A673 (cell line): ENCODE measurements at regions not wholly inside any gene's neighbourhood (a gene's known extent, or its start where the extent isn't known, plus 50 kb on each side); places are given as distances from the start of the nearest gene placed in this dataset.

Source experiments
- EZH2 ChIP-seq: fragments of 200-600 bp; sonication (generic); IDR thresholded peaks from 2 replicates; pipeline ENCODE4 v1.6.1; 2017; ENCODE audit warnings: borderline replicate concordance, low read depth, mild to moderate bottlenecking, mixed read lengths, antibody characterized with exemption, low read length; ENCODE audit not compliant: poor library complexity, severe bottlenecking
- TF ChIP-seq, protein P1 (sequence below): fragments of 300-800, 200-600 bp; sonication (generic); conservative IDR thresholded peaks from 2 replicates; pipeline ENCODE4 v1.5.1; 2017; ENCODE audit warnings: low read depth, mild to moderate bottlenecking, antibody characterized with exemption, low read length, moderate library complexity, mixed read lengths

DNA sequence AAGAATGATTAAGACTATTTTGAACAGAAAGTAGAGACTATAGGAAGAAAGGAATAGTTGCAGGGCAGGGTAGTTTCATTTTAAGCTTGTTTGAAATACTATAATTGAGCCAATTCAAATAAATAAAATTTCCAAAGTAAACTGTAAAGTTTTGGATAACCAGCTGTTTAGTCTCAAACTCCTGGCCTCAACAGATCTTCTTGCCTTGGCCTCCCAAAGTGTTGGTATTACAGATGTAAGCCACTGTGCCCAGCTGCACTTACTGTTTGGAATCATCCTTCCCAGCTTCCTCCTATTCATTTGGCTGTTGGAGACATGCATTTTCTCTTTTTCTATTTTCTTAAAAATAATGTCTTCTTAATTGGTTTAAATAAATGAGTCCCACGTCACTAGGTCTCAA is 231.0 kb downstream of the NNT start:
- TF ChIP-seq, protein P1, sequence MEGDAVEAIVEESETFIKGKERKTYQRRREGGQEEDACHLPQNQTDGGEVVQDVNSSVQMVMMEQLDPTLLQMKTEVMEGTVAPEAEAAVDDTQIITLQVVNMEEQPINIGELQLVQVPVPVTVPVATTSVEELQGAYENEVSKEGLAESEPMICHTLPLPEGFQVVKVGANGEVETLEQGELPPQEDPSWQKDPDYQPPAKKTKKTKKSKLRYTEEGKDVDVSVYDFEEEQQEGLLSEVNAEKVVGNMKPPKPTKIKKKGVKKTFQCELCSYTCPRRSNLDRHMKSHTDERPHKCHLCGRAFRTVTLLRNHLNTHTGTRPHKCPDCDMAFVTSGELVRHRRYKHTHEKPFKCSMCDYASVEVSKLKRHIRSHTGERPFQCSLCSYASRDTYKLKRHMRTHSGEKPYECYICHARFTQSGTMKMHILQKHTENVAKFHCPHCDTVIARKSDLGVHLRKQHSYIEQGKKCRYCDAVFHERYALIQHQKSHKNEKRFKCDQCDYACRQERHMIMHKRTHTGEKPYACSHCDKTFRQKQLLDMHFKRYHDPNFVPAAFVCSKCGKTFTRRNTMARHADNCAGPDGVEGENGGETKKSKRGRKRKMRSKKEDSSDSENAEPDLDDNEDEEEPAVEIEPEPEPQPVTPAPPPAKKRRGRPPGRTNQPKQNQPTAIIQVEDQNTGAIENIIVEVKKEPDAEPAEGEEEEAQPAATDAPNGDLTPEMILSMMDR = no peak
- no peak for TF ChIP-seq EZH2
